ENCODE measurements at regions not wholly inside any gene's neighbourhood (a gene's known extent, or its start where the extent isn't known, plus 50 kb on each side); places are given as distances from the start of the nearest gene placed in this dataset.

DNA sequence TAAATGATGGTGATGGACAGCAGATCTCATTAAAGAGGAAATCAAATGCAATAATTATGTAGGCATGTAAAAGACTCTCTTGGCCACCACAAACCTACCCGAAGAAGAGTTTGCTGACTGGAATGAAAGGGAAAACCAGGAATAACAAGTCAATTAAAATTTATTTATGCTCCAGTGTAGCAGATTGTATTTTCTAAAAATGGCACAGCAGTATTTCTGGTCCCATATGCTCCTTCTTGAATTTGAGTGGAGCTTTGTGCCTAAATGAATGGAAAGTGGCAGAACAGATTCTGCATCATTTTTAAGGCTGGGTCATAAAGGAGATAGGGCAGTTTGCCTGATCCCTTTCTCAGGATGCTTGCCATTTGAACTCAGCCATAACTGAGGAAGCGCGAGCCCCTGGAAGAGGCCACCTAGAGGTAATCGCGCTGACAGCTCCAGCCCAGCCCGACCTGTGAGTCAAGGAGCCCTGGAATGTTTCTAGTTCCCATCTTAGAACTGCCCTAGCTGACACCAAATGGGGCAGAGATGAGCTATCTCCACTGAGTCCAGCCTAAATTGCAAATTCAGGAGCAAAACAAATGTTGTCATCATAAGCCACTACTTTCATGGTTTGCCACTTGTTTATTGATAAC is 229.2 kb upstream of the TMTC1 start:
- no peak for DNase-seq

- DNase-seq, result no peak
Observed at GRCh38 chr12:30010071-30011052, 226.6 kb upstream of the TMTC1 start.

DNA sequence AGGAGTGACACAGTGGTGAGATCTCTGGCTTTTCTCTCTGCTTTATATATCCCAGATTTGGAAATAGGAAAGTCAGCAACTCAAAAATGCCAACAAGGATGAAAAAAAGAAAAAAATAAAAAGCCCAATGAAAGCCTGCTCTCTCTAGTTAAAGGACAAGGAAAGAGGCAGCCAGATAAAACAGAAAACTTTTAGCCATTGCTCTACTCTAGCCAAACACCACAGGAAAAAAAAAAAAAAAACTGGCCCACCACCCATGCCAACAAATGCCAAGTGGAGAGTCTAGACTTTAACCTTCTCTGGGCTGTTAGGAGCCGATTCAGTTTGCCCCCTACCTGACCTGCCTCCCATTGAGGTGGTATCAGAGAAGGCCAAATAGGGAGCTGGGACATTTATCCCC is 222.3 kb upstream of the TMTC1 start:
- no peak for DNase-seq

GRCh38 chr12:30003321-30003720 is 219.6 kb upstream of the TMTC1 start:
- no peak for DNase-seq

DNA sequence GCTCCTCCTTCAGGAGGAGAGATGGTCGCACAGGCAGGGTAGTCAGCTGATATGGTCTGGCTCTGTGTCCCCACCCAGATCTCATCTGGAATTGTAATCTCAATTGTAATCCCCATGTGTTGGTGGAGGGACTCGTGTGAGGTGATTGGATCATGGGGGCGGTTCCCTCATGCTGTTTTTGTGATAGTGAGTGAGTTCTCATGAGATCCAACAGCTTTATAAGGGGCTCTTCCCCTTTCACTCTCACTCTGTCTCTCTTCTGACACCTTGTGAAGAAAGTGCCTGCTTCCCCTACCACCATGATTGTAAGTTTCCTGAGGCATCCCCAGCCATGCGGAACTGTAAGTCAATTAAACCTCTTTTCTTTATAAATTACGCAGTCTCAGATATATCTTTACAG is 218.9 kb upstream of the TMTC1 start:
- DNase-seq, result no peak

DNA sequence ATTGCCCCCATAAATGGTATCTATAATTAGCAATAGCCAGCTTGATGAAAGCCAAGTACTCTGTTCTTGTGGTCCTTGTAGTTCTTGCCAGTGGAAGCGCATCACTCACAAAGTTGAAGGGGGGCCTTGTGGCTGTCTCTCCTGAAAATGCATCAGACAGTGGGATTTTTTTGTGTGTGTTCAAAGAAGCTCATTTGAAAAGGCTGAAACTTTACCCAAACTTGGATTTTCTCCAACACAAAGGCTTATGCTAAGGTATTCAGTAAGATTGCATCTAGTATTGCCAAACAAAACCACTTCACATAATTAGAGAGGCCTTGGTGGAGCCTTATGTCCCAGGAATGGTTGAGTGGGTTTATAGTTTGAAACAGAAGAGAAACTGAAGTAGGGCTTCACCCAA is 216.7 kb upstream of the TMTC1 start:
- DNase-seq, result no peak

DNA sequence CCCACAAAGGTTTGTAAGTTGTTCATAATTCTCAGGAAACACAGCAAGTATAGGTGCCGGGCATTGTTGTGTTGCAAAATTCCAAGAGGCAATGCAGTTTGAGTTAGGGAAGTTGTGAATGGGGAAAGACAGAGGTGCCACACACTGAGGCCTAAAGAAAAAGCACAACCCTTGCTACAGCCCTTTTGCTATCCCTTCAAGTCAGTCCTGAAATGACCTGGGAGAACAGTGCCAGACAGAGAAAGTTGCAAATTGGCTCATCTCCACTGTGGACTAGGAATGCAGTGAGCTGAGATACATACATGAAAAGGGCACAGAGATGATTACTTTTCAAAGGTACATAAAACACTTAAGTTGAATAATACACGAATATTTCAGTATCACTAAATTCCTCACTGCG is 213.3 kb upstream of the TMTC1 start:
- no peak for DNase-seq

DNA sequence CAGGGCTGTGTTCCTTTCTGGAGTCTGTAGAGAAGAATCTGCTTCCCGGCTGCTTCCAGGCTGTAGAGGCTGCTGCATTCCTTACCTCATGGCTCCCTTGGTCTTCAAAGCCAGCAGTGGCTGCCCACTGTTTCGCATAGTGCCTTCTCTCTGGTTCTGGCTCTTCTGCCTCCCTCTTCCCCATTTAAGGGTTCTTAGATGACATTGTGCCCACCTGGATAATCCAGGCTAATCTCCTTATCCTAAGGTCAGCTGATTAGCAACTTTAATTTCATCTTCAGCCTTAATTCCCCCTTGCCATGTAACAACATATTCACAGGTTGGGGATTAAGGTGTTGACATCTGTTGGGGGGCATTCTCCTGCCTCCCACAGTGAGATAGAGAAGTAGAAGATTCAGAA is 208.6 kb upstream of the TMTC1 start:
- no peak for DNase-seq

GRCh38 chr12:29991924-29992323 is 208.2 kb upstream of the TMTC1 start:
- DNase-seq, result no peak

GRCh38 chr12:29990971-29991370 is 207.2 kb upstream of the TMTC1 start:
- DNase-seq, result no peak

DNA sequence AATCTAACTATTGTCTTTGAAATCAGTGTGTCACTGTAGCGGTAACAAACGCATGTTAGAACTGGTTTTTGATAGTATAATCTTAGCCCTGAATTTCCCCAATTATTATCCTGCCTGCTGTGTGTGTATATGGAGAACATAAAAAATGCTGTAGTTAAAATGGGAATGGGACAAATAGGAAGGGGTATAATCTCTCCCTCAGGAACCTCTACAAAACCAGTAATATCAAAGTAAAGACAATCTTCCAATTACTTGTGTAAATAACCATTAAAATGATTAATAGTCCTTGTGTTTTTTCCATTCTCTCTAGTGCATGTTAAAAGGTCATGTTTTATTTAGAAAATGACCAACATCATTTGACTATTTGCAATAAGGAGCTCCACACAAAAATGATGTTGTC is 200.1 kb upstream of the TMTC1 start:
- DNase-seq, result no peak

- no peak for DNase-seq
Observed at GRCh38 chr12:29980304-29980703, 196.6 kb upstream of the TMTC1 start.

DNA sequence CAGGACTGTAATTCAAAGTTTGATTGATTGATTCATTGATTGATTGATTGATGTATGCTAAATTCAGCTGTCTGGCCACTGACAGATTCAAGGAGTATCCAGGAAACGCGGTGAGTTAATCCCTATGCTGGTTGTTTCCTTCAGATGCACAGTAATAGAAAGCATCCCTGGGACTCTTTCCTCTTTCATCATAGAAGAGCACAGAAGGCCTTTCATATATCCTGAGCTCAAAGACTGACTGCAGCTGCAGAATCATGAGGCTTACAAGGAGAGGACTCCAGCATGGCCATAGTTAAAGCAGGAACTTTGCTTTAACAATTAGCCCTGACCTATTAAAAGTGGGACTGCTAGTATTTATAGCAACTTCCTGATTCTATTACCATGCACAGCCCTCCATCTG is 187.7 kb upstream of the TMTC1 start:
- no peak for DNase-seq

DNA sequence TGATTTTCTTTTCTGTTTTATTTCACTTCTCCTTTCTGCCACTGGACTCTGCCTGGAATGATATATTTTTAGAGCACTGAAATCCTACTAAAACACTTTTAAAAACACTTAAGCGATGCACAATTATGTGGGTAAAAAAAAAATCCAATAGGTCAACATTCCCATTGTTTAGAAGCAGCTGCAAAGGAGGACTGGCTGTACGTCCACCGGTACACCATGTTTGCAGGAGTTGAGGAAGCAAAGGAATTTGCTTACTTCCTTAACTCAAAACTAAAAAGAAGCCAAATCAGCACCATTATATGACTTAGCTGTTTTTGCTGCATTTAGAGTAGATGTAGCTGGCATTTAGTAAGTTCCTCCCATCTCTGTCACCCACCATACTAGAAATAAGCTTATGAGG is 186.8 kb upstream of the TMTC1 start:
- no peak for DNase-seq

DNA sequence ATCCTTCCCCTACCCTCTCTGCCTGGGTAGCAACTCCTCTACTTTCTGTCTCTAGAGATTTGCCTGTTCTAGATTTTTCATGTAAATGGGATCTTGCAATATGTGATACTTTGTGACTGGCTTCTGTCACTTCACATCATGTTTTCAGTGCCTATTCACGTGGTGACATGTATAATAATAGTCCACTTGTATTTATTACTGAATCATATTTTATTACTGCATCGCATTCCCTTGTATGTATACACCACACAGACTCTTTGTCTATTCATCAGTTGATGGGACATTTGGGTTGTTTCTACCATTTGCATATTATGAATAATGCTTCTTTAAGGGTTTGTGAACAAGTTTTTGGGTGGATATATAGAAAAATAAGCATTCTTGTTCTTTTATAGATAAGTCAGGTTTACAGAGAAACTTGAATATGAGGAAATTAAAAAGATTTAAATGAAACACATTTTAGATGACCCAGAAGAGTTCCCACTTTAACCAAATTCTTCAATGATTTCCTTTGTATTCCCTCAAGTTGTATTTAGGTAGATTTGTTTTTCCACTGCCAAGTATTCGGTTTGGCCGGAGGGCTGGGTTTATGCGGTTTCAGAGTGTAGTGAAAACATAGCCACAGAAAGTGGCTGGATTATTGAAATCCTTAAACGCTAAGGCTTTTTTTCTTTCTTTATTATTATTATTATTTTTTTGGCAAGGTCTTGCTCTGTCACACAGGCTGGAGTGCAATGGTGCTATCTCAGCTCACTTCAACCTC is 178.7 kb upstream of the TMTC1 start:
- DNase-seq, result no peak

GRCh38 chr12:29961231-29961630 is 177.5 kb upstream of the TMTC1 start:
- DNase-seq, result no peak

DNA sequence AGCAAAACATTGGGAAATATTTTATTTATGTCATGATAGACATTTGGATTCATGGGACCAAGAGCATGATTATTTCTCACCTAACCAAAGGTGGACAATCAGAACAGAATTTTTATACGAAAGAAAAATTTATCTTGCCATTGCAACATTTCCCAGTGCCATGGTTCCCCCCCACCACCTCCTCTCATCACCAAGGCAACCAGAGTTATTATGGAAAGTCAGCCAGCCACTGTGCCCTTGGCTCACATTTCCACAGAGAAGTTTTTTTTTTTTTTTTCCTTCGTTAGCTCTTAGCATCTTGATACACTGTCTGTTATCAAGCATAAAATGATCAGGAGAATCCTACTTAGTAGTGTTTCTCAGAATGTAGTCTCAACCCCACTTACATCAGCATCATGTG is 176.4 kb upstream of the TMTC1 start:
- DNase-seq, result no peak

DNA sequence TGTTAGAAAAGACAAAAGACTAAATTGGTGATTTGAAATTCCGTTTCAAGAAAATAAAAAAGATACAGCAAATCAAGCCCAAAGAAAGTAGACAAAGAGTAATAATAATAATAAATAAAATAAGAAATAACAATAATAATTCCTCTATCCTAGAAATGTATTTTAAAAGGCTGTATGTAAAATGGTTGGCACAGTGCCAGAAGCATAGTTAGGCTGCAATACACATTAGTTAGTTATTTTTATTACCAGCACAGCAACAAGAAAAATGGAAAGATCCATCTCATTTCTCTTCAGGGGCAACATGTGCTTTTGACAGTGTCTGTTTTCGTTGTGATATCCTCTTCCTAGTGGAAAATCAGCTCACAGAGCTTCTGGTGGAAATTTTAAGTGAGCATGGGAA is 174.1 kb upstream of the TMTC1 start:
- no peak for DNase-seq

DNA sequence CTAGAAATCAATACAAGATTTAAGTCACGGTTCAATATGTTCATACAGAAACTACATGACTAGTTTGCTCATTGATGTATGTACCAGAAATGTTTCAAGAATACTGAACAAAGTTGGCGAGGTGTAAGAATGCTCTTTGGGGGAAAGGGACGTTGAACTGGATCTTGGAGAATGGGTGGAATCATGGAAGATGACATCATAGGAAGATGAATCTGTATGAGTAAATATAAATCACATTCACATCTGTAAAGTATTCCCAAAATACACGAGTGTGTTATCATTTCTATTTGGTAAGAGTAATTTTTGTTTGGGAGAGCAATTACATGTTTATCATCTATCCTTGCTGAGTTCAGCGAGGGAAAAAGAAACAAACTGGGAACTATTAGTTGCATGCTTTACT is 162.2 kb upstream of the TMTC1 start:
- DNase-seq, result no peak

- no peak for DNase-seq
Observed at GRCh38 chr12:29944269-29945000, 160.7 kb upstream of the TMTC1 start.

GRCh38 chr12:29943683-29944082 is 159.9 kb upstream of the TMTC1 start:
- DNase-seq, result no peak

GRCh38 chr12:29940811-29941210 is 157.1 kb upstream of the TMTC1 start:
- DNase-seq, result no peak

DNA sequence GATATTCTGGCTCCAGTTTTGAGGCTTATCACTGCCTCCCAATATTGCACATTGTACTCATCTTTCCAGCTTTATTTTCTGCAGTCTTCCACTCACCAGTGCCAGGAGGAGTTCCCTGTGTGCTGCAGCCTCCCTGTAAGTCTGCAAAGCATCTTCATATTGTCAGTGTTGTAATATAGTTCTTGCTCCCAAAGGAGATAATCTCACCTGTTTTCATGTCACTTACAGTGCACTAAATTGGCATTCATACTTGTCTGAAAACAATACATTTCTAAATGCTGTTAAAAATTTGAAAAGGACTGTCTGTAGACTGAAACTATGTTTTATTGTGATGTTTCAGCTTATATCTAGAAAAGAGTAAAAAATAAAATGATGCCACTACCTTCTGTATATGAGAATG is 146.8 kb upstream of the TMTC1 start:
- no peak for DNase-seq

Data from hematopoietic multipotent progenitor cell treated with erythropoietin and hydrocortisone succinate and interleukin-3 and kit ligand, for 8 days (in vitro differentiated cells).